IMR-90 (cell line): ENCODE measurements at regions not wholly inside any gene's neighbourhood (a gene's known extent, or its start where the extent isn't known, plus 50 kb on each side); places are given as distances from the start of the nearest gene placed in this dataset.

ENCODE experiments used
- ATAC-seq: fragments of 200-7000 bp; cut with Tn5 transposase; 2 replicates; pipeline ENCODE4 v1.9.1; 2020; ENCODE audit warnings: low read depth, mild to moderate bottlenecking, moderate library complexity
- BruUV-seq: library from RNA; stranded (reverse); fragments of 400-500 nt; replicated peaks from 2 replicates; lab custom pipeline; 2021; lab: Mats Ljungman, UMichigan
- CTCF ChIA-PET: fragments of 300-600 bp; formaldehyde crosslinking; extraction: SDS; loops from one replicate; lab custom pipeline; 2021; ENCODE audit warnings: antibody characterized with exemption; lab: Yijun Ruan, JAX
- POLR2A ChIA-PET: fragments of 300-600 bp; sonication (Branson Sonifier 250); formaldehyde crosslinking; loops from one replicate; lab custom pipeline; 2022; ENCODE audit warnings: antibody characterized with exemption; ENCODE audit not compliant: unreplicated experiment; lab: Charles Lee
- DNase-seq: peaks from one replicate; pipeline ENCODE4 v3.0.0; 2013
- H2AFZ ChIP-seq: replicated peaks from 2 replicates; pipeline ENCODE3; 2013; ENCODE audit warnings: low read length, mild to moderate bottlenecking; ENCODE audit not compliant: poor library complexity
- H2AK5ac ChIP-seq: 2 replicates; pipeline ENCODE4 v1.6.1; 2013; ENCODE audit warnings: low read depth, low read length, inconsistent platforms
- H2AK9ac ChIP-seq: replicated peaks from 2 replicates; pipeline ENCODE3; 2013; ENCODE audit warnings: mild to moderate bottlenecking, low read depth, low read length, moderate library complexity; ENCODE audit not compliant: poor library complexity
- H2BK120ac ChIP-seq: 2 replicates; pipeline ENCODE4 v1.6.1; 2013; ENCODE audit warnings: low read depth, low read length, inconsistent platforms
- H2BK15ac ChIP-seq: 3 replicates; pipeline ENCODE4 v1.6.1; 2013; ENCODE audit warnings: low read depth, low read length, inconsistent platforms
- H2BK20ac ChIP-seq: 2 replicates; pipeline ENCODE4 v1.6.1; 2013; ENCODE audit warnings: low read depth, mild to moderate bottlenecking, inconsistent platforms, low read length, moderate library complexity
- H2BK5ac ChIP-seq: 2 replicates; pipeline ENCODE4 v1.6.1; 2013; ENCODE audit warnings: mild to moderate bottlenecking, low read depth, low read length, inconsistent platforms; ENCODE audit not compliant: poor library complexity, severe bottlenecking
- H3K14ac ChIP-seq: replicated peaks from 2 replicates; pipeline ENCODE4 v1.6.1; 2013; ENCODE audit warnings: low read depth, low read length, inconsistent platforms
- H3K18ac ChIP-seq: 2 replicates; pipeline ENCODE4 v1.6.1; 2013; ENCODE audit warnings: low read depth, low read length, control low read depth
- H3K23ac ChIP-seq: 2 replicates; pipeline ENCODE4 v1.6.1; 2013; ENCODE audit warnings: low read depth, low read length, inconsistent platforms
- H3K27ac ChIP-seq: 2 replicates; pipeline ENCODE4 v1.5.1; 2013; ENCODE audit warnings: mild to moderate bottlenecking, control low read depth, low read length; ENCODE audit not compliant: insufficient read depth
- H3K27me3 ChIP-seq: 2 replicates; pipeline ENCODE4 v1.6.1; 2013; ENCODE audit warnings: low read length; ENCODE audit not compliant: control insufficient read depth, insufficient read depth
- H3K36me3 ChIP-seq: 2 replicates; pipeline ENCODE4 v1.6.1; 2013; ENCODE audit warnings: low read length, mixed read lengths; ENCODE audit not compliant: control insufficient read depth, insufficient read depth
- H3K4ac ChIP-seq: 2 replicates; pipeline ENCODE4 v1.6.1; 2013; ENCODE audit warnings: low read depth, low read length, inconsistent platforms
- H3K4me1 ChIP-seq: 2 replicates; pipeline ENCODE4 v1.6.1; 2013; ENCODE audit warnings: low read length, mixed read lengths; ENCODE audit not compliant: control insufficient read depth, insufficient read depth
- H3K4me2 ChIP-seq: 2 replicates; pipeline ENCODE4 v1.6.1; 2013; ENCODE audit warnings: low read depth, mild to moderate bottlenecking, control low read depth, low read length, moderate library complexity
- H3K4me3 ChIP-seq: 2 replicates; pipeline ENCODE4 v1.5.1; 2013; ENCODE audit warnings: low read depth, mild to moderate bottlenecking, control low read depth, low read length, moderate library complexity; ENCODE audit not compliant: insufficient read depth
- H3K56ac ChIP-seq: 2 replicates; pipeline ENCODE4 v1.6.1; 2013; ENCODE audit warnings: low read length, inconsistent platforms; ENCODE audit not compliant: insufficient read depth; ENCODE audit errors: extremely low read depth
- H3K79me1 ChIP-seq, 2 experiments: 2 replicates each; pipeline ENCODE4 v1.6.1; 2013; ENCODE audit warnings: low read length in 2 of 2, inconsistent platforms in 1 of 2, low read depth in 1 of 2
- H3K9ac ChIP-seq: 2 replicates; pipeline ENCODE4 v1.6.1; 2013; ENCODE audit warnings: low read depth, low read length, control low read depth
- H3K9me1 ChIP-seq: 2 replicates; pipeline ENCODE4 v1.6.1; 2013; ENCODE audit warnings: low read length, inconsistent platforms; ENCODE audit not compliant: insufficient read depth
- H3K9me3 ChIP-seq: 2 replicates; pipeline ENCODE4 v1.6.1; 2013; ENCODE audit warnings: low read length; ENCODE audit not compliant: control insufficient read depth, insufficient read depth
- H4K20me1 ChIP-seq: 2 replicates; pipeline ENCODE4 v1.6.1; 2013; ENCODE audit warnings: low read length, inconsistent platforms; ENCODE audit not compliant: insufficient read depth
- H4K5ac ChIP-seq: 2 replicates; pipeline ENCODE4 v1.6.1; 2013; ENCODE audit warnings: mild to moderate bottlenecking, low read depth, low read length, control low read depth
- H4K8ac ChIP-seq, 2 experiments: 2 replicates each; pipeline ENCODE4 v1.6.1; 2013; ENCODE audit warnings: low read depth in 2 of 2, low read length in 2 of 2, control low read depth in 1 of 2, inconsistent platforms in 1 of 2
- H4K91ac ChIP-seq: 2 replicates; pipeline ENCODE4 v1.6.1; 2013; ENCODE audit warnings: low read depth, low read length, inconsistent platforms; ENCODE audit not compliant: insufficient read depth
- NFE2L2 ChIP-seq: fragments of 150-350 bp; IDR thresholded peaks from 2 replicates; pipeline ENCODE4 v1.6.1; 2016; ENCODE audit warnings: low read depth, mild to moderate bottlenecking, low read length
- WGBS, 2 experiments: methylation state at CpG; one replicate each; pipeline versions ENCODE4 v1.1.5 to v1.1.7; 2013; ENCODE audit warnings: missing lambda C conversion rate in 2 of 2; ENCODE audit not compliant: insufficient read length in 1 of 2; ENCODE audit errors: extremely low coverage in 2 of 2; 5-methylcytosine and 5-hydroxymethylcytosine counted together
- dilution Hi-C: fragments of 300-500 bp; cut with HindIII; formaldehyde crosslinking; loops from one replicate; pipeline ENCODE4 v1.14.3; 2018; ENCODE audit warnings: low sequenced_read_pairs; ENCODE audit not compliant: unreplicated experiment
- in situ Hi-C: fragments of 300-500 bp; cut with MboI; formaldehyde crosslinking; loops from 3 replicates; pipeline ENCODE4 v1.14.3; 2019; ENCODE audit warnings: low sequenced_read_pairs, inconsistent platforms, mixed read lengths
- intact Hi-C: fragments of 100-400 bp; cut with micrococcal nuclease; formaldehyde crosslinking; loops from 2 replicates; pipeline ENCODE4 v1.10.0; 2022
- TF ChIP-seq, protein P1 (sequence below): fragments of 150-350 bp; IDR thresholded peaks from 2 replicates; pipeline ENCODE4 v1.6.1; 2016; ENCODE audit warnings: low read depth, mild to moderate bottlenecking, low read length, moderate library complexity, borderline replicate concordance

- no peak overlapping the region for H3K23ac ChIP-seq
- H3K9ac ChIP-seq = no peak overlapping the region
- no peak overlapping the region for H2AK5ac ChIP-seq
- H3K27me3 ChIP-seq = no peaks in the 10 kb centered on the region
- no peak overlapping the region for H2AK9ac ChIP-seq
- ChIA-PET POLR2A (no interaction called here), CTCF (no interaction called here)
- no peaks in the 10 kb centered on the region for H3K79me1 ChIP-seq
- no peak overlapping the region for H2AFZ ChIP-seq
- H2BK5ac ChIP-seq = no peak overlapping the region
- WGBS, 2 experiments = no CpG with 5 or more reads among the region's 2 CpGs
- H2BK20ac ChIP-seq = no peak overlapping the region
- DNase-seq = no peak
- H4K5ac ChIP-seq = no peak overlapping the region
- H3K4me1 ChIP-seq = peaks cover 10% of the 10 kb centered on the region; the same call in 1 of the 2 replicates
- H4K91ac ChIP-seq = no peak overlapping the region
- no peak overlapping the region for H3K14ac ChIP-seq
- no peak overlapping the region for H3K4me2 ChIP-seq
- dilution Hi-C loops = no loop called here
- BruUV-seq = no TSS peak
- H3K36me3 ChIP-seq = no peaks in the 10 kb centered on the region
- no peak overlapping the region for H2BK120ac ChIP-seq
- intact Hi-C loops = no loop called here
- no peak overlapping the region for H3K56ac ChIP-seq
- no peak overlapping the region for H4K8ac ChIP-seq
- no peak overlapping the region for H3K27ac ChIP-seq
- peaks cover 7% of the 10 kb centered on the region; the same call in 1 of the 2 replicates for H3K9me1 ChIP-seq
- H2BK15ac ChIP-seq = no peak overlapping the region
- H3K4ac ChIP-seq = no peak overlapping the region
- in situ Hi-C loops = no loop called here
- no peak for TF ChIP-seq NFE2L2
- TF ChIP-seq, protein P1, sequence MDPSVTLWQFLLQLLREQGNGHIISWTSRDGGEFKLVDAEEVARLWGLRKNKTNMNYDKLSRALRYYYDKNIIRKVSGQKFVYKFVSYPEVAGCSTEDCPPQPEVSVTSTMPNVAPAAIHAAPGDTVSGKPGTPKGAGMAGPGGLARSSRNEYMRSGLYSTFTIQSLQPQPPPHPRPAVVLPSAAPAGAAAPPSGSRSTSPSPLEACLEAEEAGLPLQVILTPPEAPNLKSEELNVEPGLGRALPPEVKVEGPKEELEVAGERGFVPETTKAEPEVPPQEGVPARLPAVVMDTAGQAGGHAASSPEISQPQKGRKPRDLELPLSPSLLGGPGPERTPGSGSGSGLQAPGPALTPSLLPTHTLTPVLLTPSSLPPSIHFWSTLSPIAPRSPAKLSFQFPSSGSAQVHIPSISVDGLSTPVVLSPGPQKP = no peak
- no peak overlapping the region for H3K4me3 ChIP-seq
- H4K20me1 ChIP-seq = no peaks in the 10 kb centered on the region
- H3K9me3 ChIP-seq = no peaks in the 10 kb centered on the region
- H3K18ac ChIP-seq = no peak overlapping the region
- ATAC-seq = no peak
Measured at GRCh38 chr4:4613126-4613465, 71.2 kb upstream of the STX18 start.
